NCI-H187 (cell line): ENCODE measurements at regions not wholly inside any gene's neighbourhood (a gene's known extent, or its start where the extent isn't known, plus 50 kb on each side); places are given as distances from the start of the nearest gene placed in this dataset.
"Not testable (repeated sequence)": the region's sequence is repeated elsewhere in the genome, so short reads cannot be mapped to it uniquely, and the experiment has no call there.

ENCODE experiments used
- DNase-seq, 2 experiments: peaks; one replicate each; lab custom pipeline; 2025; lab: John Stamatoyannopoulos, UW

- DNase-seq, result no peak
Observed at GRCh38 chr10:8280946-8281345, 226.5 kb downstream of the GATA3 start.

GRCh38 chr10:8282340-8282739 is 227.9 kb downstream of the GATA3 start:
- DNase-seq, result no peak

- DNase-seq, result no peak
Observed at GRCh38 chr10:8283166-8283905, 228.8 kb downstream of the GATA3 start.

- no peak for DNase-seq
Observed at GRCh38 chr10:8283986-8284385, 229.5 kb downstream of the GATA3 start.

GRCh38 chr10:8285970-8286369 is 231.5 kb downstream of the GATA3 start:
- not testable (repeated sequence) for DNase-seq

GRCh38 chr10:8288600-8288999 is 234.1 kb downstream of the GATA3 start:
- DNase-seq, result no peak

GRCh38 chr10:8289186-8289924 is 234.9 kb downstream of the GATA3 start:
- DNase-seq, result no peak

GRCh38 chr10:8294779-8295178 is 240.3 kb downstream of the GATA3 start:
- DNase-seq, result no peak

GRCh38 chr10:8295311-8295710 is 240.8 kb downstream of the GATA3 start:
- no peak for DNase-seq

GRCh38 chr10:8296090-8296733 is 241.7 kb downstream of the GATA3 start:
- no peak for DNase-seq

- no peak for DNase-seq
Observed at GRCh38 chr10:8296734-8297101, 242.2 kb downstream of the GATA3 start.

GRCh38 chr10:8297107-8297506 is 242.6 kb downstream of the GATA3 start:
- DNase-seq, result no peak

GRCh38 chr10:8297959-8298358 is 243.5 kb downstream of the GATA3 start:
- no peak for DNase-seq

GRCh38 chr10:8298896-8299570 is 244.5 kb downstream of the GATA3 start:
- DNase-seq, result no peak

GRCh38 chr10:8300925-8301324 is 246.4 kb downstream of the GATA3 start:
- DNase-seq, result no peak

- DNase-seq, result no peak
Observed at GRCh38 chr10:8301333-8301732, 246.8 kb downstream of the GATA3 start.

GRCh38 chr10:8301831-8302230 is 247.3 kb downstream of the GATA3 start:
- DNase-seq, result no peak

- DNase-seq, result no peak
Observed at GRCh38 chr10:8302565-8302964, 248.1 kb downstream of the GATA3 start.

- DNase-seq, result no peak
Observed at GRCh38 chr10:8304861-8305260, 250.4 kb downstream of the GATA3 start.

GRCh38 chr10:8305876-8306652 is 251.6 kb downstream of the GATA3 start:
- no peak for DNase-seq

- DNase-seq, result no peak
Observed at GRCh38 chr10:8306685-8307364, 252.3 kb downstream of the GATA3 start.
